ENCODE measurements at regions not wholly inside any gene's neighbourhood (a gene's known extent, or its start where the extent isn't known, plus 50 kb on each side); places are given as distances from the start of the nearest gene placed in this dataset.
"Not testable (repeated sequence)": the region's sequence is repeated elsewhere in the genome, so short reads cannot be mapped to it uniquely, and the experiment has no call there.

GRCh38 chr15:39230205-39230907 lies 350.5 kb upstream of the THBS1 start:
- DNase-seq: no peak

DNA sequence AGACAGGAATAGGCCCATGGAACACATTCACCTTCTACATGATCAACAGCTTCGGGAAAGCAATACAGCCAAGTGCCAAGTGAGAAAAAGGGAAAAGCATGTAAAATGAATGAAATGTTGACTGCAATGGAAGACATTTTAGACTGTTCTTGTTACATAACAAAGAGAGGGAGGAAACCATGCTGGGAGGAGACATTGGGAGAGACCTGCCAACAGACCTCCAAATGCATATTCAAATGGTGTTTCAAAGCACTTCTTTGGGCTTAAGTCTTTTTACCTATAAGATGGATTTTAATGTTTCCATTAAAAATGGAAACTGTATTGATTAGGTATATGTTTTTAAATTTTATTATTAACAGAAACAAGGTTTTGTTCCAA lies 350.0 kb upstream of the THBS1 start:
- DNase-seq: no peak

DNA sequence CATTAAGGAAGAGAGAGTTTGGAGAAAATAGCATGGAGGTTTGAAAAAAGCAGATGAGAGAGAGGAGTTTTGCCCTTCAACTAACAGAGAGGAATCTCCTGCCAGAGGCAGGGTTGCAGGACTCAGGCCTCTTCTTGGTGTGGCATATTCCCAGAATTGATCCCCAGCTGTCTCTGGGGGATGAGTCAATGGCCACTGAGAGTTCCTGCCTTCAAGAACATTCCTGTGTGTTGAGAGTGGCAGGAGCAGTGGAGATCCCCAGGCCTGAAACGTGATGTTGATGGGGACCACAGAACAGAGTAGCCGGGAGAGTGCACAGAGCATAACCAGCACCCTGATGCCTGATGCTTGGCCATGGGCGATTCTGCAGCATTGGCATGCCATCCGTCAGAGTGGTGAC lies 348.4 kb upstream of the THBS1 start:
- no peak for DNase-seq

DNA sequence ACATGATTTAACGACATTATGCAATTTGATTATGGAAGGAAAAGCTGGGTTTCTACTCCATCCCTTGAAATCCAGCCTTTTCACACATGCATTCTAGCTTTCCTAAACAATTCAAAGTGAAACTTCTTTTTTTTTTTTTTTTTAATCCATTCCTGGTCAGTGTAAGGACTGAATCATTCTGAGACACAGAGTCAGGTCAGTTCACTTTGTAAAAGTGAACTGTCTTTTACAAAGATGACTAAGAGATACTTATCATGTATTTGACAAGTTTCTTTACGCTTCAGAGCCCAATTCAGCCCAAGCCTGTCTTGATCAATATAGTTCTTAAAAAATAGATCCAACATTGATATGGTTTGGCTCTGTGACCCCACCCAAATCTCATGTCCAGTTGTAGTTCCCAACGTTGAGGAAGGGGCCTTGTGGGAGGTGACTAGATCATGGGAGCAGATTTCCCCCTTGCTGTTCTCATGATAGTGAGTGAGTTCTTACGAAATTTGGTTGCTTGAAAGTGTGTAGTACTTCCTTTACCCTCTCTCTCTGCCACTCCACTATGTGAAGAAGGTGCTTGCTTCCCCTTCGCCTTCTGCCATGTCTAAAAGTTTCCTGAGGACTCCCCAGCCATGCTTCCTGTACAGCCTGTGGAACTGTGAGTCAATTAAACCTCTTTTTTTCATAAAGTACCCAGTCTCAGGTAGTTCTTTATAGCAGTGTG lies 345.6 kb upstream of the THBS1 start:
- no peak for DNase-seq

- no peak for DNase-seq
Observed at GRCh38 chr15:39236375-39236774, 344.5 kb upstream of the THBS1 start.

- DNase-seq: no peak
Observed at GRCh38 chr15:39238443-39238842, 342.4 kb upstream of the THBS1 start.

GRCh38 chr15:39239562-39239961 lies 341.3 kb upstream of the THBS1 start:
- no peak for DNase-seq

DNA sequence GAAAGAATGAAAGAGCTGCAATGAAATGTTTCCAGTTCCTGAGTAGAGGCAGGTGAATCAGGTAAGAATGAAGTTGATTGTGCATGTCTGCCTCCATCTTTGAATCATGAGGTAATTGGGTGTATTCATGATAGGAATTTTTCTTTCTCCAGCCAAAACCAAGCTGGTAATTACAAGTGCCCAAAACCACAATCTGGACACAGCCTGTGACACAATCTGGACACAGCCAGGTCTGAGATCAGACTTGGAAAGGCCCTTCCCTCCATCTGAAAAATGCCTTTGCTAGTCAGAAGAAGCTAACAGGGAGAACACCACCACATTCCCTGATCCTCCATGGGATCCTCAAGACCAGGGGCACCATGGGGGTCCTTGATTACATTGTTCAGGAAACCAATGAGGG lies 338.5 kb upstream of the THBS1 start:
- no peak for DNase-seq

DNA sequence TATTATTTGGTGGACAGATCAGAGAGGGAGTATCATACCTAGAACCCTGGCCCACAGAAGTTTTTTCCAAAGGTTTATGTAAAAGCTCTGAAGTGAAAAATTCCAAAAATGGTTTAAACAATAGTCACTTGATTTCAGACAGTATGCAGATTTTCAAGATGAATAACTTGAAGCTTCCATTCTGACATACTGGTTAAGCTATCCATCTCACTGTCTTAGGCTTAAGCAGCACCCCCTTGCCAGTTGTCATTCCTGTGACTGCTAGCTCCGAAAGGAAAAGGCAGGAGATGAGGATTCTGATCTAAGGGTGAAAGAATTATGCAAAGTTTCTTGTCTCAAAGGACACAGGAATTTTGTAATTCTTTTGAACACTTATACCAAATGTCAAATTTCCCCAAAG lies 337.5 kb upstream of the THBS1 start:
- no peak for DNase-seq

DNA sequence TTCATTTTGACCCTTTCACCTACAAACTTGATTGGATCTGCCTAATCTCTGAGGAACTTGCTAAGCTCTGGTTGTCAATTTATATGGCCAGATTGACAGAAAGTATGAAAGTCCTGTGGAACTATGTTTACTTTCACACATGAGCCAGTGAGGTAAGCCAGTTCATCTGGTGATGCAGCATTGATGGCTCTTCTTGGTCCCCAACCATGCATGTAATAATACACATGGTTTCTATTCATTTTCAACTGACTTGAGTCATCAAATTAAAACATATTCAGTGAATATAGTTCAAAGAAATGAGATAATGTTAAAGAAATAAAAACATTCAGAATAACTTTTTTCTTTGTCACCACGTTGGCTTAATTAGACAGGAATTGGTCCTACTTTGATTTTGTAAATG lies 336.1 kb upstream of the THBS1 start:
- no peak for DNase-seq

DNA sequence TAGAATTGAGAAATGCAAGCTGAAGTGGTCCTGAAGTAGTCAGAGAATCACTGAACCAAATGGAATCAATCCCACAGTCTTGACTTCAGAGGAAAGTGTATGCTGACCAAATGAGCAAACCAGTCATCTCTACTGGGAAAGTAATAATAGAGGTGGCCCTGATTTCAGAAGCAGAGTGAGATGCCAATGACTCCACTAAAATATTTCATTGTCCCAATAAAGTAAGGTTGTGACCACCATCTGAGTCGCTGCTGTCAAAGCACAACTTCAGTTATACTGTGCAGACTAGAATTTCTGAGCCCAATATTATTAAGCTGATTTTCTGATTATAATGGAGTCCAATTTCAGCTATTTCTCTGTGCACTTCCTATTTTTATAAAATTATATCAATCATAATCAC lies 334.4 kb upstream of the THBS1 start:
- no peak for DNase-seq

- no peak for DNase-seq
Observed at GRCh38 chr15:39247574-39247973, 333.3 kb upstream of the THBS1 start.

DNA sequence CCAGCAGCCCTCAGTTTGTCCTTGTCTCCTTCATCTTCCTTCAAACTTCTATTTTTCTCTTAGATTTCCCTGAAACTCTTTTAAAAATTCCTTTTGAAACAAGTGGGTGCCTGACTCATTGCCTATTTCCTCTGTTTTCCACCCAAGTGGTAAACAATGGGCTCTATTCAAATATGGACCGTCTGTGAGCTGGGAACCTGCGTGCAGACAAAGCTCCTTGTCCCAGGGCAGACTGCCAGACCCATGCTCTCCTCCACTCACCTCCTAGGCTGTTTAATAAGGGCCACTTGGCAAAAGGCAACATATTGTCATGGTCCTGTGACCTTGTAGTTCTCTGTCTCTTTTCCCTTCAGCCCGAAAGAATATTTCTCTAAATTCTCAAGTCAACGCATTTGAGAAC lies 332.7 kb upstream of the THBS1 start:
- no peak for DNase-seq

DNA sequence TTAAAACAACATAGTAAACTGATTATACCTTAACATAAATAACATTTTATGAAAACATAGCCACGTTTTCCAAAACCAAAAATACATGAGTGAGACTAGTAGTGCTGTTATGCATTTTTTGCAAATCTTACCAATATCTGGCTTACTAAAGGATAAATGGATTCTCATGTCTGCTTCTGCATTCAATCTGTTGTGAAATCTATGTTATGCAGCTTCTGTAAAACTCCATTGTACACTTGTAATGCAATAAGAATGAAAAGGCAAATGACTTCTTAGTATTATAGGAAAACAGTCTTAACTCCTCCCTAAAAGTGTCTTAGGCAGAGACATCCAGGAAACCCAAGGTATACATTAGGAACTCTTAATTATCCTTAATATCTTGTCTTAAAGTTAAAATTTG lies 330.9 kb upstream of the THBS1 start:
- DNase-seq: no peak

- DNase-seq: no peak
Observed at GRCh38 chr15:39250460-39251186, 330.3 kb upstream of the THBS1 start.

GRCh38 chr15:39251413-39252133 lies 329.3 kb upstream of the THBS1 start:
- no peak for DNase-seq

- no peak for DNase-seq
Observed at GRCh38 chr15:39252134-39252470, 328.8 kb upstream of the THBS1 start.

- DNase-seq: no peak
Observed at GRCh38 chr15:39253552-39253951, 327.3 kb upstream of the THBS1 start.

DNA sequence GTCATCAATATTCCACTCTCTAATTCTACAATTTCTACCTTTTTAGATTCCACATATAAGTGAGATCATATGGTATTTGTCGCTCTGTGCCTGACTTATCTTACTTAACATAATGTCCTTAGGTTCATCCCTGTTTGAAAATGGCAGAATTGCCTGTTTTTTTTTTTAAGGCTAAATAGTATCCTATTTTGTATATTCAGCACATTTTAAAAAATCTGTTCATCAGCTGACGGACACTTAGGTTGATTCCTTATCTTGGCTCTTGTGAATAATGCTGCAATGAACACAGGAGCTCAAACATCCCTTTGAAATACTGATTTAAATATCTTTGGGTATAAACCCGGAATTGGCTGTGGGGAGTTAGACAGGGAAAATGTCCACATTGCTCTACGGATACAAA lies 326.7 kb upstream of the THBS1 start:
- no peak for DNase-seq

- no peak for DNase-seq
Observed at GRCh38 chr15:39255760-39256159, 325.1 kb upstream of the THBS1 start.

DNA sequence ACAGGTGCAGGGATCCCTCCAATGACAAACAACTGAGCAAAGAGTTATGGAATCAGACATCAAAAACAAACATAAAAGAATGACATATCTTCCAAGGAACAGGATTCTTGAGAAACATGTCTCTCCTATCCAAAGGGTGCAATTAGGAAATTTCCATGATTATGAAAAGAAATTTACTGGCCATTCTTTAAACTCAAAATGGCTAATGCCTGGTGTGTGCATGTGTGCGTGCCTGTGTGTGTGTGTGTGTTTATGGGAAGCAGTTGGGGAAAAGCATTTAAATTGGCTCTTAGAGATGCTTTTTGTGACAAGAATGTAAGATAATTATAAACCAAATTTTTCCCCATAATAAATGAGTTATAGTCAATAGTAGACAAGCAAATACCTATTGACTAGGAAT lies 320.5 kb upstream of the THBS1 start:
- no peak for DNase-seq

DNA sequence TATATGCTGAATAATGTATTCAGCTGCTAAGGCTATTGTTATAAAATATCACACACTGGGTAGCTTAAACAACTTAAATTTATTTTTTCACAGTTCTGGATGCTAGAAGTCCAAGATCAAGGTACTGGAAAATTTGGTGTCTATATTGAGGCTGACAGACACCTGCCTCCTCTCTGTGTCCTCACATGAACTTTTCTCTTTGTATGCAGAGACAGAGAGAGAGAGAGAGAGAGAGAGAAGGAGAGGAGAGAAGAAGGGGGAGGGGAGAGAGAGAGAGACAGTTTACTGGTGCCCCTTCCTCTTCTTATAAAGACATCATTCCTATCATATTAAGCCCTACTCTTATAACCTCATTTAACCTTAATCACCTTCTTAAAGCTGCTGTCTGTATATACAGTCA lies 320.1 kb upstream of the THBS1 start:
- no peak for DNase-seq

DNA sequence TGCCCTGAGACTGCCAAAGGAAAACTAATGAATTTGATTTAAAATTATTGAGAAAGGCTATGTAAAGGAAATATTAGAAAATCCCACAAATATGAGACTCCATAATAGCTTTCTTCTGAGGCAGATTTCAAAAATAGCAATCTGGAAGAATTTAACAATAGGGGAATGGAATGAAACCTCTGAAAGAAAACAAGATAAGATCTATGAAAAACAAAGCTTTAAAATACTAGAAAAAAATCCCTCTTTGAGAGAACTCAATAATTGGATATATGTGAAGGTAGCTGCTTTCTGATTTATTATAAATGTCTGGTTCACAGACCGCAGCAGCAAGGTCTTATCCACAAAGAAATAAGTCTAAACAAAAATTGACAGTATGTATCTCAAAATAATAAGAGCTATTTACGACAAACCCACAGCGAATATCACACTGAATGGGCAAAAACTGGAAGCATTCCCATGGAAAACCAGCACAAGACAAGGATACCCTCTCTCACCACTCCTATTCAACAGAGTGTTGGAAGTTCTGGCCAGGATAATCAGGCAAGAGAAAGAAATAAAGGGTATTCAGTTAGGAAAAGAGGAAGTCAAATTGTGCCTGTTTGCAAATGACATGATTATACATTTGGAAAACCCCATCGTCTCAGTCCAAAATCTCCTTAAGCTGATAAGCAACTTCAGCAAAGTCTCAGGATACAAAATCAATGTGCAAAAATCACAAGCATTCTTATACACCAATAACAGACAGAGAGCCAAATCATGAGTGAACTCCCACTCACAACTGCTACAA lies 319.3 kb upstream of the THBS1 start:
- DNase-seq: not testable (repeated sequence)

All from NK-92 treated with Interleukin-12 subunit alpha and Interleukin-12 subunit beta, amount 100 ng/mL, for 24 hours (cell line).